IPS-NIHi7 (cell line): ENCODE measurements at regions not wholly inside any gene's neighbourhood (a gene's known extent, or its start where the extent isn't known, plus 50 kb on each side); places are given as distances from the start of the nearest gene placed in this dataset.
"Not testable (repeated sequence)": the region's sequence is repeated elsewhere in the genome, so short reads cannot be mapped to it uniquely, and the experiment has no call there.

Source experiments
- DNase-seq: peaks from one replicate; pipeline ENCODE4 v3.0.0; 2012; ENCODE audit warnings: mixed read lengths; ENCODE audit errors: extremely low spot score

GRCh38 chr16:11414815-11415775 lies 69.8 kb downstream of the RMI2 start:
- DNase-seq: no peak

GRCh38 chr16:11416228-11417001 lies 71.2 kb downstream of the RMI2 start:
- DNase-seq: no peak

GRCh38 chr16:11417487-11417886 lies 72.2 kb downstream of the RMI2 start:
- DNase-seq: no peak

GRCh38 chr16:11418506-11418905 lies 73.2 kb downstream of the RMI2 start:
- DNase-seq: no peak

GRCh38 chr16:11420067-11420466 lies 74.8 kb downstream of the RMI2 start:
- DNase-seq: not testable (repeated sequence)

GRCh38 chr16:11420895-11421294 lies 75.6 kb downstream of the RMI2 start:
- DNase-seq: no peak

GRCh38 chr16:11422381-11423314 lies 77.4 kb downstream of the RMI2 start:
- DNase-seq: no peak

- DNase-seq: no peak
Observed at GRCh38 chr16:11423315-11424117, 78.3 kb downstream of the RMI2 start.

- no peak for DNase-seq
Observed at GRCh38 chr16:11424118-11424460, 78.8 kb downstream of the RMI2 start.

GRCh38 chr16:11425140-11425539 lies 79.9 kb downstream of the RMI2 start:
- DNase-seq: no peak

GRCh38 chr16:11428623-11428953 lies 83.3 kb downstream of the RMI2 start:
- DNase-seq: no peak

- no peak for DNase-seq
Observed at GRCh38 chr16:11429123-11429522, 83.9 kb downstream of the RMI2 start.

- no peak for DNase-seq
Observed at GRCh38 chr16:11429823-11430222, 84.6 kb downstream of the RMI2 start.

GRCh38 chr16:11430601-11431317 lies 85.5 kb downstream of the RMI2 start:
- DNase-seq: no peak

- DNase-seq: no peak
Observed at GRCh38 chr16:11431915-11432465, 86.7 kb downstream of the RMI2 start.

- DNase-seq: no peak
Observed at GRCh38 chr16:11432856-11433395, 87.7 kb downstream of the RMI2 start.

GRCh38 chr16:11435576-11435975 lies 90.3 kb downstream of the RMI2 start:
- DNase-seq: no peak

- no peak for DNase-seq
Observed at GRCh38 chr16:11437069-11437468, 91.8 kb downstream of the RMI2 start.

- no peak for DNase-seq
Observed at GRCh38 chr16:11439790-11440656, 94.8 kb downstream of the RMI2 start.
